Breast epithelium (tissue), 3 donors: ENCODE measurements at regions not wholly inside any gene's neighbourhood (a gene's known extent, or its start where the extent isn't known, plus 50 kb on each side); places are given as distances from the start of the nearest gene placed in this dataset.

ENCODE experiments used
- POLR2A ChIP-seq: fragments of 450-650 bp; IDR thresholded peaks from one replicate; pipeline ENCODE4 v1.6.1; 2016; ENCODE audit warnings: antibody characterized with exemption, mild to moderate bottlenecking, moderate library complexity
- POLR2AphosphoS5 ChIP-seq, 3 donors: sonication (generic); formaldehyde crosslinking; IDR thresholded peaks; one replicate each; pipeline ENCODE4 v1.6.1; 2017; ENCODE audit warnings: antibody characterized with exemption in 3 of 3
- TF ChIP-seq, protein P1 (sequence below), 3 donors: fragments of 450-650 bp; IDR thresholded peaks; one replicate each; pipeline ENCODE4 v1.5.1; 2016 to 2017; ENCODE audit warnings: antibody characterized with exemption in 3 of 3, mild to moderate bottlenecking in 3 of 3, moderate library complexity in 3 of 3

DNA sequence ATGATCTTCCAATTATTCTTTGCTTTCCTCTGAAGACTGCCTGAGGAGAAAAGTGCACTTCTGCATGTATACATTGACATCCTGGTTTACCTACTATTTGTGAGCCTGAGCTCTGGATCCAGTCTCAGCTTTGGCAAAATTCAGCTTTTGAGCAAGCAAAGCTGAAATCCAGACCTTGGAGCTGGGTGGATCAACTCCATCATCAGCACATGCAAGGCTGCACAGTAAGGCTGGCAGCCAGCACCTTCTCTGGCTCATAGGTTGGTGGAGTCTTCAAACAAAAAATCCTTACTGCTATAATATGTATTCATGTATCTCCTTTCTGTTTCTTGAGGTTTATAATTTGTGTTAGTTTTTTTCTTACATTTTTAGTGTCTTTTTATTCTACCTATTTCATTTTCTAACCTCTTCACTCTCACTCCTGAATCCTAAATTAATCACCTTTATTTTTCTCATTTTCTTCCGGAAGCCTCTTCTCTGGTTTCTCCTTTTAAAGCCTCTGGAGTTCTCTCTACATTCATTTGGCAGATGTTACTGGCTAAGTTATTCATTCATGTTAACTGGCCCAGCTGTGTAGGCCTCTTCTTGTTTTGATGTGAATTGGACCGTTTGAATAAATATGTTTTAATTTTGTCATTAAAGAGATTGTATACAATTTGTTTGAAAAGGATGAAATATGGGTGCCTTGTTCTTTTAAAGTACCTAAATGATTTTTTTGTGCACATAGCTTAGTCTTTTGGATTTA, 224.8 kb downstream of the DACT1 start:
- TF ChIP-seq, protein P1, sequence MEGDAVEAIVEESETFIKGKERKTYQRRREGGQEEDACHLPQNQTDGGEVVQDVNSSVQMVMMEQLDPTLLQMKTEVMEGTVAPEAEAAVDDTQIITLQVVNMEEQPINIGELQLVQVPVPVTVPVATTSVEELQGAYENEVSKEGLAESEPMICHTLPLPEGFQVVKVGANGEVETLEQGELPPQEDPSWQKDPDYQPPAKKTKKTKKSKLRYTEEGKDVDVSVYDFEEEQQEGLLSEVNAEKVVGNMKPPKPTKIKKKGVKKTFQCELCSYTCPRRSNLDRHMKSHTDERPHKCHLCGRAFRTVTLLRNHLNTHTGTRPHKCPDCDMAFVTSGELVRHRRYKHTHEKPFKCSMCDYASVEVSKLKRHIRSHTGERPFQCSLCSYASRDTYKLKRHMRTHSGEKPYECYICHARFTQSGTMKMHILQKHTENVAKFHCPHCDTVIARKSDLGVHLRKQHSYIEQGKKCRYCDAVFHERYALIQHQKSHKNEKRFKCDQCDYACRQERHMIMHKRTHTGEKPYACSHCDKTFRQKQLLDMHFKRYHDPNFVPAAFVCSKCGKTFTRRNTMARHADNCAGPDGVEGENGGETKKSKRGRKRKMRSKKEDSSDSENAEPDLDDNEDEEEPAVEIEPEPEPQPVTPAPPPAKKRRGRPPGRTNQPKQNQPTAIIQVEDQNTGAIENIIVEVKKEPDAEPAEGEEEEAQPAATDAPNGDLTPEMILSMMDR (IDR thresholded peaks at IDR 0.05): no peak
- no peak for TF ChIP-seq POLR2AphosphoS5 (IDR thresholded peaks at IDR 0.05)
- no peak for TF ChIP-seq POLR2A
